Epithelial cell of esophagus (primary cell): ENCODE measurements at regions not wholly inside any gene's neighbourhood (a gene's known extent, or its start where the extent isn't known, plus 50 kb on each side); places are given as distances from the start of the nearest gene placed in this dataset.

ENCODE experiments used
- DNase-seq: peaks from one replicate; pipeline ENCODE4 v3.0.0; 2010; ENCODE audit warnings: low read depth
- H3K4me3 ChIP-seq: 2 replicates; pipeline ENCODE4 v1.5.1; 2011; ENCODE audit warnings: mild to moderate bottlenecking, low read length, control low read depth
- TF ChIP-seq, protein P1 (sequence below): IDR thresholded peaks from 2 replicates; pipeline ENCODE4 v1.5.1; 2011; ENCODE audit warnings: low read depth, mild to moderate bottlenecking, low read length, control low read depth, inconsistent platforms; ENCODE audit not compliant: insufficient read depth; ENCODE audit errors: missing control alignments

DNA sequence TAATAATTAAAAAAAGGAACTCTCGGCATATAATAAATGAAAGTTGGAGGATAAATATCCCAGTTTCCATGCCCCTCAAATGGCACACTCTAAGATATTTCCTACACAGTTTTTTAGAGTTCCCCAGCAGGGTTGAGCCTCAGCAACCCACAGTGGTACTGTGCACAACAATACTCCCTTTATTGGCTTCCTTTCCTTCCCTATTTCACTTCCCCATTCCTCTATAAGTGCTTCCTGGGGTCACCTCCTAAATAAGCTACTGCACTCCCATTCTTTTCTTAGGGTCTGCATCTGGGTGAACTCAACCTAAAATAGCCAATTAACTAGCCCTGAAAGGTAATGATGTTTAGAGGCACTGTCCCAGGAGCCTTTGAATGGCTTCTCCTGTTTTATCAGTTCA lies 76.4 kb upstream of the NHS start:
- DNase-seq, result no peak
- no peak overlapping the region for H3K4me3 ChIP-seq
- TF ChIP-seq, protein P1, sequence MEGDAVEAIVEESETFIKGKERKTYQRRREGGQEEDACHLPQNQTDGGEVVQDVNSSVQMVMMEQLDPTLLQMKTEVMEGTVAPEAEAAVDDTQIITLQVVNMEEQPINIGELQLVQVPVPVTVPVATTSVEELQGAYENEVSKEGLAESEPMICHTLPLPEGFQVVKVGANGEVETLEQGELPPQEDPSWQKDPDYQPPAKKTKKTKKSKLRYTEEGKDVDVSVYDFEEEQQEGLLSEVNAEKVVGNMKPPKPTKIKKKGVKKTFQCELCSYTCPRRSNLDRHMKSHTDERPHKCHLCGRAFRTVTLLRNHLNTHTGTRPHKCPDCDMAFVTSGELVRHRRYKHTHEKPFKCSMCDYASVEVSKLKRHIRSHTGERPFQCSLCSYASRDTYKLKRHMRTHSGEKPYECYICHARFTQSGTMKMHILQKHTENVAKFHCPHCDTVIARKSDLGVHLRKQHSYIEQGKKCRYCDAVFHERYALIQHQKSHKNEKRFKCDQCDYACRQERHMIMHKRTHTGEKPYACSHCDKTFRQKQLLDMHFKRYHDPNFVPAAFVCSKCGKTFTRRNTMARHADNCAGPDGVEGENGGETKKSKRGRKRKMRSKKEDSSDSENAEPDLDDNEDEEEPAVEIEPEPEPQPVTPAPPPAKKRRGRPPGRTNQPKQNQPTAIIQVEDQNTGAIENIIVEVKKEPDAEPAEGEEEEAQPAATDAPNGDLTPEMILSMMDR, result no peak

DNA sequence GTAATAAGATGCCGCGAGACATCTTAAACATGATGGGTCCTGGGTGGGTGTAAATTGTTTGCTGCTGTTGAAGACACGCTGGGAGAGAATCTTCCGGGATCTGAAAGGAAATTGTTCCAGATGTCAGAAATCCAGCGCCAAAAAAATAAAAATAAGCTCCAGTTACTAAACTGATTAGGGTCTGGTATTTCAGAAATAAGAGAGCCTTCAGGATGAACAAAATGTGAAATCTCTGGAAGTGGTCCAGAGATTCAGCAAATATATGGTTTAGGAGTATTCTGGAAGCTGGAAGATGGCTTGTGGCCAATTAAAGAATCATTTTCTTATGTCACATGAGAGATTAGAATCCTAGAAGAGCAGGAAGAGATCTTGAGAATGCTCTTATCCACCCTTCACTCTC lies 75.8 kb upstream of the NHS start:
- DNase-seq, result no peak
- H3K4me3 ChIP-seq, result no peak overlapping the region
- TF ChIP-seq, protein P1, result no peak

DNA sequence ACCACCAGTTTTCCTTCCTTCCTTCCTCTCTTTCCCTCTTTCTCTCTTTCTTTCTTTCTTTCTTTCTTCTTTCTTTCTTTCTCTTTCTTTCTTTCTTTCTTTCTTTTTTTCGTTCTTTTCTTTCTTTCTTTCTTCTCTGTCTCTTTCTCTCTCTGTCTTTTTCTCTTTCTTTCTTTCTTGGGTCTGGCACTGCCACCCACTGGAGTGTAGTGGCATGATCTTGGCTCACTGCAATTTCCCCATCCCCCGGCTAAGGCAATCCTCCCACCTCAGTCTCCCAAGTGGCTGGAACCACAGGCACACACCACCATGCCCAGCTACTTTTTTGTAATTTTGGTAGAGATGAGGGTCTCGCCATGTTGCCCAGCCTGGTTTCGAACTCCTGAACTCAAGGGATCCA lies 51.6 kb upstream of the NHS start:
- H3K4me3 ChIP-seq, result no peak overlapping the region
- TF ChIP-seq, protein P1, result no peak
- DNase-seq, result no peak
